HCT116 (cell line): ENCODE measurements at regions not wholly inside any gene's neighbourhood (a gene's known extent, or its start where the extent isn't known, plus 50 kb on each side); places are given as distances from the start of the nearest gene placed in this dataset.

Experiments
- ATAC-seq: fragments of 200-7000 bp; cut with Tn5 transposase; 2 replicates; pipeline ENCODE4 v1.9.1; 2020; ENCODE audit warnings: mild to moderate bottlenecking, moderate library complexity
- BruUV-seq: library from RNA; stranded (reverse); fragments of 400-500 nt; replicated peaks from 2 replicates; lab custom pipeline; 2021; lab: Mats Ljungman, UMichigan
- CTCF ChIA-PET: fragments of 300-600 bp; sonication (Branson Sonifier 250); formaldehyde crosslinking; loops from one replicate; lab custom pipeline; 2021; ENCODE audit warnings: antibody characterized with exemption; lab: Charles Lee
- POLR2A ChIA-PET: fragments of 300-600, 350-600 bp; sonication (Branson Sonifier 250); formaldehyde crosslinking; loops from one replicate; lab custom pipeline; 2021; ENCODE audit warnings: antibody characterized with exemption; lab: Charles Lee
- RAD21 ChIA-PET, 2 experiments: fragments of 300-600 bp; sonication (Branson Sonifier 250); formaldehyde crosslinking; loops; one replicate each; lab custom pipeline; 2023; ENCODE audit warnings: low total read pairs in 2 of 2; ENCODE audit not compliant: uncharacterized antibody in 2 of 2, unreplicated experiment in 2 of 2, low non-redundant PET in 1 of 2; lab: Charles Lee
- DNase-seq: peaks from one replicate; pipeline ENCODE4 v3.0.0-alpha.2; 2010; ENCODE audit warnings: low read depth, low spot score
- H2AFZ ChIP-seq: fragments of 200-600 bp; shearing (Covaris generic), sonication (generic); 2 replicates; pipeline ENCODE4 v1.6.1; 2017; ENCODE audit warnings: low read depth, mixed run types, mixed read lengths, antibody characterized with exemption, low read length; ENCODE audit not compliant: poor library complexity, severe bottlenecking
- H3K27ac ChIP-seq: 2 replicates; pipeline ENCODE4 v1.5.1; 2012; ENCODE audit warnings: low read depth, low read length
- H3K27me3 ChIP-seq: fragments of 200-600 bp; sonication (generic); 2 replicates; pipeline ENCODE4 v1.6.1; 2016; ENCODE audit warnings: mixed run types, low read length, mixed read lengths; ENCODE audit not compliant: insufficient read depth
- H3K36me3 ChIP-seq, 2 experiments: fragments of 200-500 bp in 1 of 2; fragments of 200-600 bp in 1 of 2; sonication (Bioruptor generic) in 1 of 2; sonication (generic) in 1 of 2; 2 replicates each; pipeline versions ENCODE4 v1.5.1 to v1.6.1; 2014 to 2016; ENCODE audit warnings: low read length in 2 of 2, inconsistent platforms in 1 of 2, mixed read lengths in 1 of 2, mixed run types in 1 of 2; ENCODE audit not compliant: insufficient read depth in 2 of 2, control insufficient read depth in 1 of 2
- H3K4me1 ChIP-seq, 2 experiments: fragments of 200-600 bp in 1 of 2; sonication (generic) in 1 of 2; 2 replicates each; pipeline versions ENCODE4 v1.5.1 to v1.6.1; 2012 to 2017; ENCODE audit warnings: low read length in 2 of 2, inconsistent platforms in 1 of 2, mild to moderate bottlenecking in 1 of 2, mixed read lengths in 1 of 2, mixed run types in 1 of 2, moderate library complexity in 1 of 2; ENCODE audit not compliant: insufficient read depth in 2 of 2, control insufficient read depth in 1 of 2
- H3K4me2 ChIP-seq: fragments of 200-600 bp; sonication (generic); 2 replicates; pipeline ENCODE4 v1.6.1; 2017; ENCODE audit warnings: mixed run types, low read length, mixed read lengths
- H3K4me3 ChIP-seq, 2 experiments: fragments of 200-600 bp in 1 of 2; sonication (generic) in 1 of 2; replicated peaks in 1 of 2; 2 replicates each; pipeline ENCODE4 v1.5.1; 2011 to 2016; ENCODE audit warnings: low read length in 2 of 2, control low read depth in 1 of 2, low read depth in 1 of 2, mild to moderate bottlenecking in 1 of 2, mixed read lengths in 1 of 2, mixed run types in 1 of 2
- H3K79me2 ChIP-seq: fragments of 200-600 bp; sonication (generic); 2 replicates; pipeline ENCODE4 v1.6.1; 2017; ENCODE audit warnings: mild to moderate bottlenecking, mixed run types, low read length, moderate library complexity, mixed read lengths; ENCODE audit not compliant: insufficient read depth
- H3K9ac ChIP-seq: fragments of 200-600 bp; sonication (generic); 2 replicates; pipeline ENCODE4 v1.6.1; 2016; ENCODE audit warnings: low read length, mixed read lengths
- H3K9me2 ChIP-seq: fragments of 200-600 bp; sonication (generic), shearing (Covaris generic); 2 replicates; pipeline ENCODE4 v1.6.1; 2017; ENCODE audit warnings: mixed run types, mild to moderate bottlenecking, moderate library complexity; ENCODE audit not compliant: insufficient read depth
- H3K9me3 ChIP-seq, 2 experiments: fragments of 200-500 bp in 1 of 2; fragments of 200-600 bp in 1 of 2; sonication (Bioruptor generic) in 1 of 2; sonication (generic) in 1 of 2; 2 replicates each; pipeline ENCODE4 v1.6.1; 2014 to 2017; ENCODE audit warnings: low read length in 2 of 2, mixed read lengths in 2 of 2, inconsistent platforms in 1 of 2, low read depth in 1 of 2, mild to moderate bottlenecking in 1 of 2, mixed run types in 1 of 2, moderate library complexity in 1 of 2; ENCODE audit not compliant: control insufficient read depth in 1 of 2, insufficient read depth in 1 of 2
- H4K20me1 ChIP-seq: fragments of 200-600 bp; sonication (generic), shearing (Covaris generic); 2 replicates; pipeline ENCODE4 v1.6.1; 2017; ENCODE audit warnings: mixed run types, mild to moderate bottlenecking, moderate library complexity; ENCODE audit not compliant: insufficient read depth
- CBX3 ChIP-seq: IDR thresholded peaks from 2 replicates; pipeline ENCODE4 v1.6.1; 2012; ENCODE audit warnings: low read depth
- CEBPB ChIP-seq: IDR thresholded peaks from 2 replicates; pipeline ENCODE4 v1.6.1; 2012; ENCODE audit warnings: low read depth
- EGR1 ChIP-seq: IDR thresholded peaks from 2 replicates; pipeline ENCODE4 v1.6.1; 2012; ENCODE audit warnings: low read depth
- ELF1 ChIP-seq: IDR thresholded peaks from 2 replicates; pipeline ENCODE4 v1.6.1; 2012; ENCODE audit warnings: low read depth, borderline replicate concordance
- EZH2 ChIP-seq: fragments of 200-600 bp; sonication (generic); IDR thresholded peaks from 2 replicates; pipeline ENCODE4 v1.6.1; 2017; ENCODE audit warnings: antibody characterized with exemption, mixed run types
- EZH2phosphoT487 ChIP-seq: fragments of 200-600 bp; IDR thresholded peaks from 2 replicates; pipeline ENCODE4 v1.6.1; 2018; ENCODE audit warnings: antibody characterized with exemption, borderline replicate concordance
- JUND ChIP-seq: IDR thresholded peaks from 2 replicates; pipeline ENCODE4 v1.6.1; 2012
- POLR2A ChIP-seq: IDR thresholded peaks from 2 replicates; pipeline ENCODE4 v1.7.0; 2011; ENCODE audit warnings: borderline replicate concordance; ENCODE audit not compliant: insufficient read depth, insufficient read length; ENCODE audit errors: extremely low read depth
- RAD21 ChIP-seq: IDR thresholded peaks from 2 replicates; pipeline ENCODE4 v1.6.1; 2012; ENCODE audit warnings: low read depth, mild to moderate bottlenecking
- SIN3A ChIP-seq: IDR thresholded peaks from 2 replicates; pipeline ENCODE4 v1.6.1; 2012; ENCODE audit warnings: low read depth
- SP1 ChIP-seq: IDR thresholded peaks from 2 replicates; pipeline ENCODE4 v1.6.1; 2012; ENCODE audit warnings: low read depth
- SRF ChIP-seq: IDR thresholded peaks from 2 replicates; pipeline ENCODE4 v1.6.1; 2012; ENCODE audit warnings: low read depth
- TCF7L2 ChIP-seq: IDR thresholded peaks from 2 replicates; pipeline ENCODE4 v1.7.0; 2011; ENCODE audit warnings: borderline replicate concordance, inconsistent platforms; ENCODE audit not compliant: insufficient read depth, insufficient read length; ENCODE audit errors: extremely low read depth
- YY1 ChIP-seq: IDR thresholded peaks from 2 replicates; pipeline ENCODE4 v1.6.1; 2011; ENCODE audit warnings: low read length, low read depth, moderate library complexity, mild to moderate bottlenecking; ENCODE audit not compliant: insufficient replicate concordance; ENCODE audit errors: extremely low read depth
- ZNF274 ChIP-seq: fragments of 200-500 bp; sonication (Bioruptor generic); IDR thresholded peaks from 2 replicates; pipeline ENCODE4 v1.6.1; 2014; ENCODE audit warnings: mild to moderate bottlenecking, low read depth, low read length, inconsistent platforms
- intact Hi-C: fragments of 100-400 bp; cut with micrococcal nuclease; formaldehyde crosslinking; loops from 2 replicates; pipeline ENCODE4 v1.10.0; 2022
- TF ChIP-seq, protein P1 (sequence below): IDR thresholded peaks from 2 replicates; pipeline ENCODE4 v1.6.1; 2012
- TF ChIP-seq, protein P2 (sequence below), 3 experiments: fragments of 200-600 bp in 1 of 3; sonication (generic) in 1 of 3; IDR thresholded peaks in 2 of 3; conservative IDR thresholded peaks in 1 of 3; 2 replicates each; pipeline ENCODE4 v1.5.1; 2012 to 2017; ENCODE audit warnings: low read depth in 2 of 3, low read length in 2 of 3, antibody characterized with exemption in 1 of 3, borderline replicate concordance in 1 of 3, control low read depth in 1 of 3, mild to moderate bottlenecking in 1 of 3, mixed read lengths in 1 of 3, mixed run types in 1 of 3, moderate library complexity in 1 of 3; ENCODE audit not compliant: insufficient read depth in 1 of 3

DNA sequence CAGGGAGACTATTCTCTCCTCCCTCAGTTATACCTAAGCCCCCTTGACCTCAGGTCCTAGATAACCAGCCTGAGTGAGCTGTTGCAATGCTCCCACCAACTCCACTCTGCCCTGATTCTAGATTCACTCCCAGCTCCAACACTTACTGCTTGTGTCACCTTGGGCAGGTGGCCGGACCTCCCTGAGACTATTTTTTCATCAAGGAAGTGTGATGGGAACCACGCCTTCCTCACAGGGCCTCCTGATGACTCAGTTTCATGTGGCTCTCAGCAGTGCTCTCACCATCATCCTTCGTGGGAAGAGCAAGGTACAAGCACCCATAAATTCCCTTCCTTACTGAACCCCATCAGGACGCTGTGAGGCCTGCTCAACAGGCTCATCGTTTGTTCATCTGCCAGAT is 925.8 kb upstream of the ZNF722 start:
- peaks cover 0 to 13% of the 10 kb centered on the region in 2 experiments; a peak in 2 of 4 replicates for H3K9me3 ChIP-seq

DNA sequence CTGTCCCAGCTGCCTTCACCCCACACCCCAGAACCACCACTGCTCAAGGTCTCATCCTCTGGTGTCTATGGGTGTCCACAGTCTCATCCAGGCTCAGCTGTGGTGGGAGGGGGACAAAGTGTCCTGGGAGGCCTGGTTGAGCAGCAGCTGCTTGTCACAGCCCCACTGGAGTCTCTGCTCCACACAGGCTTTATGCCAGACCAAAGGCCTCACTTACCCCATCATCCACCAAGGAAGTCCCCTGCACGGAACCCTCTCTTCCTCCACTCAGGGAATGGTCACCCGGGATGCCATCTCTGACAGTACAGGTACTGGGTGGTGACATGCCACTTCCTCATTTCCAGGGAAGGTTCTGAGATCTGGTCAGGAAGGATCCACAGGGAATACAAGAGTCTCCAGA is 925.4 kb upstream of the ZNF722 start:
- ChIA-PET CTCF (no interaction called here), RAD21 (no interaction called here)

More for the DNA sequence above, 925.8 kb upstream of the ZNF722 start:
- Histone ChIP-seq H3K27me3 (no peaks in the 10 kb centered on the region), H3K9me2 (no peaks in the 10 kb centered on the region), H3K4me1 (no peaks in the 10 kb centered on the region), H4K20me1 (no peaks in the 10 kb centered on the region), H2AFZ (no peak overlapping the region), H3K9ac (no peak overlapping the region), H3K27ac (no peak overlapping the region), H3K4me3 (no peak overlapping the region), H3K79me2 (no peaks in the 10 kb centered on the region), H3K4me2 (no peak overlapping the region), H3K36me3 (no peaks in the 10 kb centered on the region)
- TF ChIP-seq YY1 (no peak), SP1 (no peak), TCF7L2 (no peak), POLR2A (no peak)
- TF ChIP-seq, protein P1, sequence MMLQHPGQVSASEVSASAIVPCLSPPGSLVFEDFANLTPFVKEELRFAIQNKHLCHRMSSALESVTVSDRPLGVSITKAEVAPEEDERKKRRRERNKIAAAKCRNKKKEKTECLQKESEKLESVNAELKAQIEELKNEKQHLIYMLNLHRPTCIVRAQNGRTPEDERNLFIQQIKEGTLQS: no peak
- ATAC-seq (no peak), DNase-seq (no peak)
- no TSS peak for BruUV-seq
- intact Hi-C loops: no loop called here
- CTCF ChIA-PET: no interaction called here
- POLR2A ChIA-PET: no interaction called here
- RAD21 ChIA-PET: no interaction called here

More for the DNA sequence above, 925.4 kb upstream of the ZNF722 start:
- Histone ChIP-seq H3K9me2 (no peaks in the 10 kb centered on the region), H3K9me3 (peaks cover 0 to 13% of the 10 kb centered on the region in 2 experiments; a peak in 2 of 4 replicates), H3K27ac (no peak overlapping the region), H3K9ac (no peak overlapping the region), H4K20me1 (no peaks in the 10 kb centered on the region), H3K4me2 (no peak overlapping the region), H3K27me3 (no peaks in the 10 kb centered on the region), H3K36me3 (no peaks in the 10 kb centered on the region), H3K4me3 (no peak overlapping the region), H3K4me1 (no peaks in the 10 kb centered on the region), H3K79me2 (no peaks in the 10 kb centered on the region), H2AFZ (no peak overlapping the region)
- POLR2A ChIA-PET: no interaction called here
- TF ChIP-seq EZH2 (no peak), EGR1 (no peak), TCF7L2 (no peak), ZNF274 (no peak), RAD21 (no peak), EZH2phosphoT487 (no peak), SP1 (no peak), SRF (no peak), CEBPB (no peak), SIN3A (no peak), CBX3 (no peak), JUND (no peak), ELF1 (no peak)
- TF ChIP-seq, protein P2, sequence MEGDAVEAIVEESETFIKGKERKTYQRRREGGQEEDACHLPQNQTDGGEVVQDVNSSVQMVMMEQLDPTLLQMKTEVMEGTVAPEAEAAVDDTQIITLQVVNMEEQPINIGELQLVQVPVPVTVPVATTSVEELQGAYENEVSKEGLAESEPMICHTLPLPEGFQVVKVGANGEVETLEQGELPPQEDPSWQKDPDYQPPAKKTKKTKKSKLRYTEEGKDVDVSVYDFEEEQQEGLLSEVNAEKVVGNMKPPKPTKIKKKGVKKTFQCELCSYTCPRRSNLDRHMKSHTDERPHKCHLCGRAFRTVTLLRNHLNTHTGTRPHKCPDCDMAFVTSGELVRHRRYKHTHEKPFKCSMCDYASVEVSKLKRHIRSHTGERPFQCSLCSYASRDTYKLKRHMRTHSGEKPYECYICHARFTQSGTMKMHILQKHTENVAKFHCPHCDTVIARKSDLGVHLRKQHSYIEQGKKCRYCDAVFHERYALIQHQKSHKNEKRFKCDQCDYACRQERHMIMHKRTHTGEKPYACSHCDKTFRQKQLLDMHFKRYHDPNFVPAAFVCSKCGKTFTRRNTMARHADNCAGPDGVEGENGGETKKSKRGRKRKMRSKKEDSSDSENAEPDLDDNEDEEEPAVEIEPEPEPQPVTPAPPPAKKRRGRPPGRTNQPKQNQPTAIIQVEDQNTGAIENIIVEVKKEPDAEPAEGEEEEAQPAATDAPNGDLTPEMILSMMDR (IDR thresholded peaks at IDR 0.05 in 2 of 3, conservative IDR thresholded peaks at IDR 0.05 in 1 of 3; ENCODE audit: borderline replicate concordance in 1 of 3, insufficient read depth in 1 of 3, low read depth in 2 of 3, low read length in 2 of 3): no peak
- TF ChIP-seq, protein P1: no peak
- ATAC-seq: no peak
- intact Hi-C loops: no loop called here
- BruUV-seq: no TSS peak
- no peak for DNase-seq
